HG02588 (cell line): ENCODE measurements at regions not wholly inside any gene's neighbourhood (a gene's known extent, or its start where the extent isn't known, plus 50 kb on each side); places are given as distances from the start of the nearest gene placed in this dataset.

Source experiments
- ATAC-seq: cut with Tn5 transposase; IDR thresholded peaks from one replicate; pipeline ENCODE4 v1.9.1; 2021; ENCODE audit warnings: mild to moderate bottlenecking, moderate library complexity; ENCODE audit not compliant: unreplicated experiment

- ATAC-seq, result no peak
Observed at GRCh38 chr16:80489173-80489572, 51.6 kb upstream of the DYNLRB2 start.

GRCh38 chr16:80488167-80488566, 52.6 kb upstream of the DYNLRB2 start:
- ATAC-seq, result no peak

- ATAC-seq, result no peak
Observed at GRCh38 chr16:80480664-80481063, 60.1 kb upstream of the DYNLRB2 start.

GRCh38 chr16:80477838-80478237, 63.0 kb upstream of the DYNLRB2 start:
- ATAC-seq, result no peak

GRCh38 chr16:80468029-80468428, 72.8 kb upstream of the DYNLRB2 start:
- no peak for ATAC-seq

GRCh38 chr16:80466024-80466987, 74.5 kb upstream of the DYNLRB2 start:
- peak; percentile 62 for ATAC-seq

- no peak for ATAC-seq
Observed at GRCh38 chr16:80463751-80464495, 76.9 kb upstream of the DYNLRB2 start.

- no peak for ATAC-seq
Observed at GRCh38 chr16:80463326-80463725, 77.5 kb upstream of the DYNLRB2 start.

GRCh38 chr16:80462917-80463316, 77.9 kb upstream of the DYNLRB2 start:
- ATAC-seq, result no peak

- no peak for ATAC-seq
Observed at GRCh38 chr16:80460988-80461387, 79.8 kb upstream of the DYNLRB2 start.

- ATAC-seq, result no peak
Observed at GRCh38 chr16:80459966-80460365, 80.8 kb upstream of the DYNLRB2 start.

GRCh38 chr16:80459331-80459777, 81.4 kb upstream of the DYNLRB2 start:
- no peak for ATAC-seq

- no peak for ATAC-seq
Observed at GRCh38 chr16:80457871-80458270, 82.9 kb upstream of the DYNLRB2 start.

- no peak for ATAC-seq
Observed at GRCh38 chr16:80454802-80455201, 86.0 kb upstream of the DYNLRB2 start.

- no peak for ATAC-seq
Observed at GRCh38 chr16:80449392-80449791, 91.4 kb upstream of the DYNLRB2 start.

GRCh38 chr16:80447241-80447640, 93.6 kb upstream of the DYNLRB2 start:
- no peak for ATAC-seq

GRCh38 chr16:80442779-80443178, 98.0 kb upstream of the DYNLRB2 start:
- ATAC-seq, result no peak

GRCh38 chr16:80441935-80442334, 98.9 kb upstream of the DYNLRB2 start:
- ATAC-seq, result no peak

- no peak for ATAC-seq
Observed at GRCh38 chr16:80440667-80441066, 100.1 kb upstream of the DYNLRB2 start.

- ATAC-seq, result no peak
Observed at GRCh38 chr16:80437707-80438106, 103.1 kb upstream of the DYNLRB2 start.

GRCh38 chr16:80436510-80436909, 104.3 kb upstream of the DYNLRB2 start:
- no peak for ATAC-seq

- no peak for ATAC-seq
Observed at GRCh38 chr16:80433623-80434022, 107.2 kb upstream of the DYNLRB2 start.
